HG03432 (cell line): ENCODE measurements at regions not wholly inside any gene's neighbourhood (a gene's known extent, or its start where the extent isn't known, plus 50 kb on each side); places are given as distances from the start of the nearest gene placed in this dataset.

Experiments used
- ATAC-seq: cut with Tn5 transposase; IDR thresholded peaks from one replicate; pipeline ENCODE4 v1.9.1; 2021; ENCODE audit warnings: mild to moderate bottlenecking, moderate library complexity; ENCODE audit not compliant: unreplicated experiment

DNA sequence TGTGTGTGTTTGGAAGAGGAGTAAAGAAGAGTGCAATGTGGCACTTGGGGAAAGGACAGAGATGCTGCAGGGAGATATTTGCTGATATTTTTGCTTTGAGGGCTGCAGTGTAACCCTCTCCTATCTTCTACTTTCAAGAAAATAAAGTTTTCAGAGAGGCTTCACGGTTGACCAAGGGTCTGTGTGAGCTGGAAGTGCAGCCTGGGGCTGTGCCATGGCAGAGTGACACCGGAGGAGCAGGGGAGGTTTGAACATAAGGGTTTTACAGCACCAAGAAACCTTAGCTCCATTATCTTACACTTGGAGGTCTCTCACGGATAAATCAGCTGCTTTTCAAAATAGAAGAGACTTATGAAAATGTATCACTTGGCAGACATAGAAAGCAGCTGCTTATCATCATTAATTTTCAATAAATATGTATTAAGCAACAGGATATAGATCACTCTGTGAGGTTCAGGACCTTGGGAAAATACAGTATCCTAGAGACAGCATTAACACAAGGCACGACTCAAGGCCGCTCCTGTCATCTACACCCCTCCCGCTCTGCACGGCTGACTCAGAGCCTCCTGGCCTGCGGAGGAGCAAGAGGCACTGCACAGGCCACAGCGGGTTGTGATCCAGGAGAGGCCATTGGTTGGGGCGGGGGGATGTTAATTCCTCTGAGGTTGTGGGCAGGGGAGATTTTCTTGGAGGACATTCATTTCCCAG lies 127.8 kb downstream of the COPS8 start:
- no peak for ATAC-seq

DNA sequence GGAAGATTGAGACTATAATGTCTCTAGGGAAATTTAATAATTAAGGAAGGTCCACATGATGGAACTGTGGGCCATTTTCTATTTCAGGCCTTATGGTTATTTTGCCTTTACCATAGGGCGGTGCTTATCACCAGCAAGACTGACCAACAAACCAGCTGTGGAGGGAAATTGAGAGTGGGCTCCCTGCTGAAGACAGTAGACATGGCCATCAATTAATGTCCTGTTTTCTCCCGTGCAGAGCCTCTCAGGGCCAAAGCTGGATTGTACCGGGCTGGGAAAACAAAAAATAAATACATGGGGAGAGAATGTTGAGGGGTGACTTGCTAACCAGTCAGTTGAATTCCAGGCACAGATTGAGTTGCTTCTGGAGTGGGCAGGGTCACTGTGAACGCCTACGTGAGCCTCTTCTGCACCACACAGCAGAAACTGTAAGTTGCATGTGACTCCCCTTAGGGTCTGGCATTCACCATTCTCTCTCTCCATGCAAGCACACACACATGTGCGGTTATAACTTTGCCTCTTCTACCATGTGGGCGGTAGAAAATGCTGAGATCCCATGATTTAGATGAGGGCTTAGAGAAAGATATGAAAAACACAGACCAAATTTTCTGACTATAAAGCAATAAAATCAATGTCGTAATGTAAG lies 128.5 kb downstream of the COPS8 start:
- ATAC-seq: no peak

DNA sequence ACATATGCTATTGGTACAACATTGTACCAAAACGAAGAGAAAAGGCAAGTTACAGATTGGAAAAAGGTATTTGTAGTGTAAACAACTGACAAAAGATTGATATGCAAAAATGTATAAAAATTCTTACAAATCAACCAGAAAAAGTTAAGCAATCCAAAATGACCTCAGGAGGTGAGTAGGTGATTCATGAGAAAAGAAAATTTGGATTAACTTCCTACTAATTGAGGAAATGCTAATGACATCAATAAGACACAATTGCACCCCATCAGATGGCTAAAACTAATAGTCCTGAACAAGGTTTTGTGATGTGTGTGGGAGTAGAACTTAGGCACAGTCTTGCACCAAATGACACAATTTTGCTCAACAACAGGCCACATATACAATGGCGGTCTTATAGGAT lies 129.3 kb downstream of the COPS8 start:
- no peak for ATAC-seq

GRCh38 chr2:237217995-237218616 lies 132.4 kb downstream of the COPS8 start:
- no peak for ATAC-seq

DNA sequence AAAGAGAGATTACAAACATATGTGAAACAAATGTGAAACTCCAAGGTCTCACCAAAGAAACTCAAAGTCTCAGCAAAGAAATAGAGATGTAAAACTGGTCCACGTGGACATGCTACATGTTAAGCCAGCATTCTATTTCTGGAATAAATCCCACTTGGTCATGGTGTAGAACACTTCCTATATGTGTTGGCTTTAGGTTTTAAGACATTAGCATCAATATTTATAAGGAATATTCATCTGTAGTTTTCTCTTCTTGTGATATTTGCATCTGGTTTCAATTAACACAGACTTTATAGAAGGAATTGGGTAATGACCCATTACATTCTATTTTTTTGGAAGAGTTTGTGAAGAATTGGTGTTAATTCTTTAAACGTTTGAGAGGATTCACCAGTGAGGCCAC lies 133.1 kb downstream of the COPS8 start:
- ATAC-seq: no peak

GRCh38 chr2:237219826-237220225 lies 134.1 kb downstream of the COPS8 start:
- ATAC-seq: no peak

DNA sequence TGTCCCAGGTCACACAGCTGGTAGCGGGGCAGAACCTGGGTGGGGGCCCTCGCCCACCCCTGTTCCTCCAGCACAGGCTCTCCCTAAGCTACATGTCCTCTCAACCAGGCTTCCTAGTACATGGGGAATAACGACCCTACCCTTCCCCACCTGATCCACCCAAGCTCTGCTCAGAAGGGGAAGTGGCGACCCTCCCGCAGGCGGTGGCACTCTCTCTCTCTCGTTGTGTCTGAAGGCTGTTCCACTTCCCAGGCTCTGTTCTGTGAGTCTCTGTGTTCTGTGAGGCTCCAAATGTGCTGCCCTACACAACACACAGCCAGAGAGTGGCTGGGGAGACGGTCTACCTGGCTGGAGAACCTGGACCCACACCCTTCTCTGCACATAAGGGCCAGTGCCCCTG lies 135.8 kb downstream of the COPS8 start:
- ATAC-seq: no peak

GRCh38 chr2:237222178-237222577 lies 136.5 kb downstream of the COPS8 start:
- no peak for ATAC-seq

- no peak for ATAC-seq
Observed at GRCh38 chr2:237222601-237223041, 136.9 kb downstream of the COPS8 start.

DNA sequence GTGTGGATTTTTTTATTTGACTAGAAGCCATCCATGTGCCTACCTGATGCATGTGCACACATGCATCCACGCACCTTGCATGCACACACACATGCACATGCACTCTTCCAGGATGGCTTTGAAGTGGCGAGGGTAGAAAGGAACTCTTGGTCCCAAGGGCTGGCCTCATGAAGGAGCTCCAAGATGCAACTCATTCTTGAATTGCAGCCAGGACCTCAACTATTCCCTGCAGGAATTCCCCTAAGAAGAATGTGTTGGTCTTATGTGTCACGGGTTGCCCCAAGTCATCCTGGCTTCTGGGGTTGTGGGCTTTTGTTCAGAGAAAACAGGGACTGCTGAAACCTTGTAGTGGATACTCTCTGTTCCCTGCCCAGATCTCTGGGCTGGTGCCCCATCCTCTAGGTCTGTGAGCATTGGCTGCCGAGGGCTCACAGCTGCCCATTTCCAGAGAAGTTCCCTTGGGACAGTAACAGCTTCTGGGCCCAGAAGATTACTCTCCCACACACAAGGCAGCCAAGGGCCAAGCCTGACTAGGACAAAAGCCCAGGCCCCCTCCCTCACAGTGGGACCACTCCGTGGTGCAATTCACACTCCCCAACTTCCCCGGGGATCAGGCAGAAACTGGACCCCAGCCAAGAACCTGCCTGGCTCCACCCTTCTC lies 137.6 kb downstream of the COPS8 start:
- ATAC-seq: no peak

GRCh38 chr2:237227190-237227589 lies 141.5 kb downstream of the COPS8 start:
- no peak for ATAC-seq

DNA sequence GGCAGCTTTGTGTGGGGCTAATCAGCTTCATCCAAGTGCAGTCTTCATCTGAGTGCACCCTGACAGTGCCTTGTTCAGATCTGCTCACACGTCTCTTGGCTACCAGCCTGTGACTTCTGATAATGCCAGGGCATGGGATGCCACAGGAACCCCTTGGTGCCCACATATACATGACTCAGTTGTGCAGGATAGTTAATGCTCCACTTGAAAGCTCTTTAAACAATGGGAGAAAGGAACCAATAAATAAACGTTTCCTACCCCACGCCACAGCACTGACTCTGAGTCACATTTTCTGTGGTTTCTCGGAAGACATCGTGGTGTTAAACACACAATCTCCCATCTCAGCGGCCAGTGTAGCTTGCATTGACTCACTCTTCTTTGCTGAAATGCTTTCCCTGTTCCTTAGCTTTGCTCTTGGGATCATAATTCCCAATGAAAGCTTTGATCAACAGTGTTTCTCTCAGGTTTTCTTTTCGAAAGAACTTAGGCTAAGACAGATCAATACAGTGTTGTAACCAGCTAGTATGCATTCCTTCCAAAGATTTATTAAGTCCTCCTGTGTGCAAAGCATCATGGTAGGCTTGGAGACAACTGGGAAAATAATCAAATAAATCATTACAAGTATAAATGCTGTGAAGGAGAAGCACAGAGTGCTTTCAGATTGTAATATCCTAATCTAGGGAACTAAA lies 142.0 kb downstream of the COPS8 start:
- no peak for ATAC-seq

DNA sequence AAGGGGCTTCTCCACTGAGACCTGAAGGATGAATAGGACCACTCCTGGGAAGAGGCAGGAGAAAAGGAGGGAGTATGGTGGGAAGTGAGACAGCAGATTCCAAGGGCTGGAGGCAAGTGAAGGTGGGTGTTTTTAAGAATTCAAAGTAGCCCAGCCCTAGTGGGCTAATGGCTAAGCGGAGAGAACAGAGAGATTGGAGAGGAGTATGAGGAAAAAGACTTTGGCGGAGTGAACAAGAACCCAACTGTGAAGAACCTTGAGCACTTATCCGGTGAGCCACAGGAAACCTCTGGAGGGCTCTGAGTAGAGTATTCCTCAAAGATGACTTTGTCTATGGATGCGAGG lies 142.6 kb downstream of the COPS8 start:
- no peak for ATAC-seq

DNA sequence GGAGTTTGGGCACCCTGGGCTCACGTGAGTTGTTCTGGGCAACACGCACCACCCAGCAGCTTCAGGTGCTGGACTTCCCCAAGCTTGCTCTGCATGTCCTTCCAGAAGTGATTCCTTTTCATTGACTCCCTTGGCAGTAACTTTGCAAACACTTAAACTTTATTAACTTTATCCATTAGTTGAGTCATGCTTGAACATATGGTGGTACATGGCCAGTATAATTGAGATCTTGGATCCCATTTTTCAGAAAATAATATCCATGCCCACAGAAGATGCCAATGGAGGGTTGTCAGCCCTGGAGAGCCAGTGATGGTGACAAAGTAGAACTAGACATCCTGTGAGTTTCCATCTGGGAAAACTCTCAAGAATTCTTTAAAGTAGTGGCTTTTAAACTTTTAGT lies 144.2 kb downstream of the COPS8 start:
- no peak for ATAC-seq

DNA sequence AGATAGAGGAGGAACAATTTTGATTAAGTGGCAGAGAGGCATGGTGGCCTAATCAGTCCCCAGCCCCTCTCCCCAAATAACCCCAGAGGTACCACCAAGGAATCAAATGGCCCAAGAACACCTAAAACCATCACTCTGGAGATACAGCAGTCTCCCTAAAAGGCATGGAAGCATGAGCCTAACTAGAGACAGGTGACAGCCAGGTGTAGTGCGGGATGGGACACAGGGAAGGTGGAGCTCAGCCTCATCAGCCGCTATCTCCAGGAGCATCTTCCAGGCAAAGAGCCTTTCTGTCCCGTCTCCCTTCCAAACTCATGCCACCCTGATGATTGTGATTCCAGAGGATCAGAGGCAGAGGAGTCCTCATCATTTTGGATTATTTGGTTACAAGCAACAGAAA lies 144.7 kb downstream of the COPS8 start:
- ATAC-seq: no peak

- ATAC-seq: no peak
Observed at GRCh38 chr2:237231593-237231992, 145.9 kb downstream of the COPS8 start.

DNA sequence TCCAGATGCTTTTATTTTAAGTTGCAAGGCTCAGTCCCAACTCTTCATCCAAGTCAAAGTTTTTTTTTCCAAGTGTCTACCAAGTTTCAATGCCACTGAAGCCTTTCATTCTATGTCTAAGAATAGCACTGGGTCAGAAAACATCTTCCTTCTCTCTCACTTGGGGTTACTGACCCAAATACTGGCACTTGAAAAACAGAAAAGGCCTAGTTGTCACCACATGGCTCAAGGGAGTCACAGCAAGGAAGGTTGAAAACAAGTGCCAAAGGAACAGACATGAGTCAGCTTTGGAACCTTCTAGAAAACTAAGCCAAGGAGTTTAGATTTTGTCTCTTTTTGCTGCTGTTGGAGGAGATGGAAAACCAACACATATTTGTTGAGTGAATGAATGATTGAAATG lies 146.5 kb downstream of the COPS8 start:
- no peak for ATAC-seq

DNA sequence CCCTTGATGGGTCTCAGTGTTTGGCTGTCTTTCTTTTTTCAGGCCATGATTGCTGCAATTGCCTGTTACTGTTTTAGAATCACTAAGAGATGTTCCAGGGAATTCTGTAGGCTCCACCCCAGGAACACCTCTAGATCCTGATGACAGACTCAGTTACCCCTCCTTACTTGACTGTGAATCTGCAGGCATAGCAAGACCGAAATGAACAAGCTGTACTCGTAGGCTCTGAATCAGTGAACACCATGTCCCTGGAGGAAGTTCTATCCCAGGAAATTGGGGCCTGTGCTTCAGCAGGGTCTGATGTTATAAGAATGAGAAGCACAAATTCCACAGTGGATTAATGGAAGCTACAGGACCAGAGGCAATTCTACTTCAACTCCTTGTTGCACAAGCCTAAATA lies 148.6 kb downstream of the COPS8 start:
- ATAC-seq: no peak

DNA sequence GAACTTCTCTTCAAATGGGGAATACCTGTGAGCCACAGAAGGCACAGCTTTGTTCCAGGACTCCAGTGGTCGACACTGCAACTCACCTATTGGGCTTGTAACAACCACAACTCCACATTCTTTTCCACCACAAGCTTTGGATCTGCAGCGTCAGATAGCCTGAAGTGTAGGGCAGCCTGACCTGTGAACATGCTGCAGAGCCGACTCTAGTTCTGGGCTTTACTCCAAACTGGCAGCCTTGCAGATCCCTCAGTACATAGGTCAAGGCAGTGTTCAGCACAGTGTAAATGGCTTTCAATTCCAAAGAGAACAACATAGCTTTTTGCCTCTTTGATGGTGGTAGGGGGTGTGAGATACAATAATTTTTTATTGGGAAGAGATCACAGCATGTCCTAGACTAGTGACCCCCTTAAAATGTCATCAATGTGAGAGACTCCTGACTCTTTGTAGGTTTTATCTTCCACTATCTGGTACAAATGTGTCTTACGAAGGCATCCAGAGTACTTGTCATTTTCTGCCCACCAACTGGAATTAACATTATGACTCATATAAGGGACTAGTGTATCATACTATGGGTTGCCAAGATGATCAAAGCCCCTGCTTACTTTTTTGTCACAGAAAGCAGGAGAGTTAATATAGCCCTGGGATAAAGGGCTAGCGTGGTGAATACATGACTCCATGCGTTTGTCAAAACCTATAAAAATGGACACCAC lies 149.8 kb downstream of the COPS8 start:
- ATAC-seq: no peak

DNA sequence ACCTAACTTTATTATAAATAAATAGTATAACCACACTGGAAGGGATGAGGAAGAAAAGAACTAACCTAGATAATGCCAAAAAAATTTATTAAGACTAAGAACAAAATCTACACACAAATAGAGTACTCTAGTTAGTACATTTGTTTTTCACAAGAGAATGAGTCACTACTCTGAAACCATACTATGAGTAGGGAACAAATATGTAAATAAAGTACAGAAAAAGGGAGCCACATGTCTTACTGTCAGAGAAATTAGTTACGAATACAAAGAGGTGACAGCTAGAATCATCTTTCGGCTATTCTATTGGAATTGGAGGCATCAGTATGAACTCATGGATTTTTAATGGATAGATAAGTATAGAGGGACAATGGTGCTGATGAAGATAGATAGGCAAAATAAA lies 150.5 kb downstream of the COPS8 start:
- ATAC-seq: no peak

DNA sequence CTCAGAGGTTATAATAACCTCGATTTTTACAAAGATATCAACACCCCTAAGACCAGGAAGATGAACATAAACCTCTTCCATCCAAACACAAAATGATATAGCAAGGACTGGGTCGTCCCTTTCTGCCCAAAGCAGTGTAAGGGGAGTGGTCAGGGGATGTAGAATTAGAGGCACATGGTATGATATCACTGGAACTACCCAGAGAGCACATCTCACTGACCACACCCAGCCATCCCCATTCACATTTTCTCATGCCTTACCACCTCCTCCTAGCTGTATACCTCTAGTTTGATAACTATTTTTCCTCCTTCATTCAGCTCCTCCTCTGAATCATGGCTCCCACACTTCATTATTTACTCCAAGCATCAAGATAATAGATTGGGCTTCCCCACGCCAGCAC lies 152.6 kb downstream of the COPS8 start:
- no peak for ATAC-seq
